Testis (tissue), 2 donors: ENCODE measurements at regions not wholly inside any gene's neighbourhood (a gene's known extent, or its start where the extent isn't known, plus 50 kb on each side); places are given as distances from the start of the nearest gene placed in this dataset.
"Not testable (repeated sequence)": the region's sequence is repeated elsewhere in the genome, so short reads cannot be mapped to it uniquely, and the experiment has no call there.

Experiments
- DNase-seq: peaks from one replicate; pipeline ENCODE4 v3.0.0-alpha.2; 2019
- H3K27ac ChIP-seq, 2 donors: fragments of 200-600 bp; sonication (generic); one replicate each; pipeline ENCODE4 v1.5.1; 2019
- H3K27me3 ChIP-seq: fragments of 200-600 bp; sonication (generic); one replicate; pipeline ENCODE4 v1.5.1; 2019
- H3K36me3 ChIP-seq: fragments of 200-600 bp; sonication (generic); one replicate; pipeline ENCODE4 v1.5.1; 2017; ENCODE audit warnings: low read depth; ENCODE audit errors: missing control alignments
- H3K4me1 ChIP-seq: fragments of 200-600 bp; sonication (generic); one replicate; pipeline ENCODE4 v1.5.1; 2019
- H3K4me3 ChIP-seq, 2 donors: fragments of 200-600 bp; sonication (generic); one replicate each; pipeline ENCODE4 v1.5.1; 2017 to 2019
- H3K9me3 ChIP-seq: fragments of 200-600 bp; sonication (generic); one replicate; pipeline ENCODE4 v1.5.1; 2017
- POLR2A ChIP-seq: fragments of 450-650 bp; IDR thresholded peaks from one replicate; pipeline ENCODE4 v1.6.1; 2017; ENCODE audit warnings: antibody characterized with exemption, mild to moderate bottlenecking, moderate library complexity
- WGBS, 2 donors: methylation state at CpG; one replicate each; pipeline ENCODE4 v1.1.5; 2018; 5-methylcytosine and 5-hydroxymethylcytosine counted together
- intact Hi-C: fragments of 100-400 bp; cut with DNase I; formaldehyde crosslinking; loops from one replicate; pipeline ENCODE4 v1.15.1; 2023; ENCODE audit warnings: low total_unique reads
- TF ChIP-seq, protein P1 (sequence below), 3 experiments: fragments of 450-650 bp in 2 of 3; fragments of 200-600 bp in 1 of 3; sonication (generic) in 1 of 3; IDR thresholded peaks; one replicate each; pipeline ENCODE4 v1.5.1; 2016 to 2019; ENCODE audit warnings: antibody characterized with exemption in 3 of 3, mild to moderate bottlenecking in 2 of 3, moderate library complexity in 1 of 3

DNA sequence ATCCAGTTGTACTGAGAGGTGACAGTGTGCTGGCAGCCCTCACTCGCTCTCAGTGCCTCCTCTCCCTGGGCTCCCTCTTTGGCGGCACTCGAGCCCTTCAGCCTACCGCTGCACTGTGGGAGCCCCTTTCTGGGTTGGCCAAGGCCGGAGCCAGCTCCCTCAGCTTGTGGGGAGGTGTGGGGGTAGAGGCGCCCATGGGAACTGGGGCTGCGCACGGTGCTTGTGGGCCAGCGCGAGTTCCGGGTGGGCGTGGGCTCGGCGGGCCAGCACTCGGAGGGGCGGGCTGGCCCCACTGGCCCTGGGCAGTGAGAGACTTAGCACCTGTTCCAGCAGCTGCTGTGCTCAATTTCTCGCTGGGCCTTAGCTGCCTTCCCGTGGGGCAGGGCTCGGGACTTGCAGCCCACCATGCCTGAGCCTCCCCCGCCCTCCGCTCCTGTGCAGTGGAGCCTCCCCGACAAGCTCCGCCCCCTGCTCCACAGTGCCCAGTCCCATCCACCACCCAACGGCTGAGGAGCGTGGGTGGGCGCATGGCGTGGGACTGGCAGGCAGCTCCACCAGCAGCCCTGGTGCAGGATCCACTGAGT, 342.2 kb upstream of the ZNF608 start:
- no peaks in the 10 kb centered on the region for H3K9me3 ChIP-seq
- WGBS, 2 donors: 87 to 97% methylated on average over 4 to 27 of the region's 27 CpGs
- peak; percentile 17 for DNase-seq
- intact Hi-C loops: no loop called here
- H3K36me3 ChIP-seq: no peaks in the 10 kb centered on the region
- TF ChIP-seq, protein P1, sequence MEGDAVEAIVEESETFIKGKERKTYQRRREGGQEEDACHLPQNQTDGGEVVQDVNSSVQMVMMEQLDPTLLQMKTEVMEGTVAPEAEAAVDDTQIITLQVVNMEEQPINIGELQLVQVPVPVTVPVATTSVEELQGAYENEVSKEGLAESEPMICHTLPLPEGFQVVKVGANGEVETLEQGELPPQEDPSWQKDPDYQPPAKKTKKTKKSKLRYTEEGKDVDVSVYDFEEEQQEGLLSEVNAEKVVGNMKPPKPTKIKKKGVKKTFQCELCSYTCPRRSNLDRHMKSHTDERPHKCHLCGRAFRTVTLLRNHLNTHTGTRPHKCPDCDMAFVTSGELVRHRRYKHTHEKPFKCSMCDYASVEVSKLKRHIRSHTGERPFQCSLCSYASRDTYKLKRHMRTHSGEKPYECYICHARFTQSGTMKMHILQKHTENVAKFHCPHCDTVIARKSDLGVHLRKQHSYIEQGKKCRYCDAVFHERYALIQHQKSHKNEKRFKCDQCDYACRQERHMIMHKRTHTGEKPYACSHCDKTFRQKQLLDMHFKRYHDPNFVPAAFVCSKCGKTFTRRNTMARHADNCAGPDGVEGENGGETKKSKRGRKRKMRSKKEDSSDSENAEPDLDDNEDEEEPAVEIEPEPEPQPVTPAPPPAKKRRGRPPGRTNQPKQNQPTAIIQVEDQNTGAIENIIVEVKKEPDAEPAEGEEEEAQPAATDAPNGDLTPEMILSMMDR (IDR thresholded peaks at IDR 0.05): no peak
- TF ChIP-seq POLR2A: no peak
- H3K4me1 ChIP-seq: no peaks in the 10 kb centered on the region
- H3K27me3 ChIP-seq: no peaks in the 10 kb centered on the region
- H3K4me3 ChIP-seq: peak overlapping the region in 1 of 2 donors; percentile 13
- H3K27ac ChIP-seq: no peak overlapping the region

DNA sequence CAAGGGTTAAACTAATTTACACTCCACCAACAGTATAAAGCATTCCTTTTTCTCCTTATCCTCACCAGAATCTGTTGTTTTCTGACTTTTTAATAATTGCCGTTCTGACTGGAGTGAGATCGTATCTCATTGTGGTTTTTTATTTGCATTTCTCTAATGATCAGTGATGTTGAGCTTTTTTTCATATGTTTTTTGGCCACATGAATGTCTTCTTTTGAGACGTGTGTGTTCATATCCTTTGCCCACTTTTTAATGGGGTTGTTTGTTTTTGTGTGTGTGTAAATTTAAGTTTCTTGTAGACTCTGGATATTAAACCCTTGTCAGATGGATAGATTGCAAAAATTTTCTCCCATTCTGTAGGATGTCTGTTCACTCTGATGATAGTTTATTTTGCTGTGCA, 345.7 kb upstream of the ZNF608 start:
- H3K4me1 ChIP-seq, intact Hi-C loops, DNase-seq, H3K36me3 ChIP-seq, H3K9me3 ChIP-seq, H3K4me3 ChIP-seq, H3K27ac ChIP-seq, H3K27me3 ChIP-seq: not testable (repeated sequence)
- 57 to 86% methylated on average over 3 of the region's 3 CpGs for WGBS, 2 donors

DNA sequence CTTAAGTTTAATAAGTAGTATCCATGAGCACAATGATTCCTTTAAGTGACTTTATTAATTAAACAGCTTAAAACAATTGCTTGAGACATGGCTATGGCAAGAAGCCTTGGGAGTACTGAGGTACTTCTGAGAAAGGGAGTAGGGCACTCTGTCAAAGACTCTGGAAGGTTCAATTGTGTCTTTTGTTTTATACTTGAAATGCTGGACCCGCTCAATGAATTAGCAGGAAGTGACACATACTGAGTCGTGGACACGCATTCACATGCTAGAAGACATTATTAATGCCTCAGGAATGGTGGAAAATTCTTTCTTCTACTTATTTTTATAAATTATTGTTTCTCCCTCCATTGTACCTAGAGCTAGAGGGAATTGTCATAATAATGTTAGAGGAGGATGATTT, 347.3 kb upstream of the ZNF608 start:
- DNase-seq: no peak
- no peaks in the 10 kb centered on the region for H3K36me3 ChIP-seq
- intact Hi-C loops: no loop called here
- H3K4me3 ChIP-seq: no peak overlapping the region
- no peaks in the 10 kb centered on the region for H3K9me3 ChIP-seq
- WGBS, 2 donors: 56 to 75% methylated on average over 3 of the region's 3 CpGs
- TF ChIP-seq, protein P1 (IDR thresholded peaks at IDR 0.05): no peak
- TF ChIP-seq POLR2A: no peak
- H3K27ac ChIP-seq: no peak overlapping the region
- H3K27me3 ChIP-seq: no peaks in the 10 kb centered on the region
- no peaks in the 10 kb centered on the region for H3K4me1 ChIP-seq

DNA sequence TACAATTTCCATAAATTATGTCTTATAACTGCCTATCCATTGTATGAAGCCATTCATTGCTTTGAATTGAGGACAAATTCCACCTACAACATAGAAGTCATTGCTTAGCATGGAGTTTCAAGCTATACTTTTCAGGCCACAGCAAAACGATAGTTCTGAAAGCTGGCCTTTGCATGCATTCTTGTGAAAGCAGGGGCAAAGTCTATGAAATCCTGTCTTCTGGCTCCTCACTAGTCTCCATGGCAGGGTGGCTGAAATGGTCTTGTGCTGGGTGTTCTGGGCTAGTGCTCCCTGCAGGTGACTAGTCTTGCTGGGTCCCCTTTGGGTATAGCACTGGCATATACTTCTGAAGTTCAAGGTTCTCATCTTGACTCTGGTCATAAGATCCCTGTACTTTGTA, 353.9 kb upstream of the ZNF608 start:
- H3K27ac ChIP-seq: no peak overlapping the region
- H3K4me3 ChIP-seq: no peak overlapping the region
- intact Hi-C loops: no loop called here
- TF ChIP-seq, protein P1 (IDR thresholded peaks at IDR 0.05): no peak
- no peak for TF ChIP-seq POLR2A
- H3K27me3 ChIP-seq: no peaks in the 10 kb centered on the region
- no peak for DNase-seq
- H3K36me3 ChIP-seq: no peaks in the 10 kb centered on the region
- H3K9me3 ChIP-seq: no peaks in the 10 kb centered on the region
- WGBS, 2 donors: 90 to 100% methylated on average over 1 of the region's 1 CpG
- no peaks in the 10 kb centered on the region for H3K4me1 ChIP-seq

DNA sequence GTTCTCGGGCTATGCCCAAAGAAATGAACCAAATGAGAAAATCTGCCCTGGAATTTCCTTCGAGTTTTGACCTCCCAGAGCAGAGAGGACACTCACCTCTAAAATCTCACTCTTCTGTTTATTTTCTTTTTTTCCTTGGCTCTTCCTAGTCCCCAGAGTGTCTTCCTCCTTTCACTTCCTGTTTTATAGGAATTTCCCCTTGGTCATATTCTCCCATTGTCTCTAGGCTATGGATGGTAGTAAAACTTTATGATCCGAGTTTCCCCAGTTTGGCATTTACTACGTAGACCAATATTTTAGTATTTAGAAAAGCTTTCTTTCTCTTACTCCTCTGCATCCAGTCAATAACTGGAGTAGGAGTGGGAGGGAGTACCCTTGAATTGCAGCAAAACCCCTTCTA, 354.5 kb upstream of the ZNF608 start:
- Histone ChIP-seq H3K27me3 (no peaks in the 10 kb centered on the region), H3K27ac (no peak overlapping the region), H3K9me3 (no peaks in the 10 kb centered on the region), H3K36me3 (no peaks in the 10 kb centered on the region), H3K4me1 (no peaks in the 10 kb centered on the region), H3K4me3 (no peak overlapping the region)
- 81 to 83% methylated on average over 4 of the region's 4 CpGs for WGBS, 2 donors
- TF ChIP-seq POLR2A: no peak
- TF ChIP-seq, protein P1 (IDR thresholded peaks at IDR 0.05): no peak
- no peak for DNase-seq
- intact Hi-C loops: no loop called here
